Testis (tissue), 2 donors: ENCODE measurements at regions not wholly inside any gene's neighbourhood (a gene's known extent, or its start where the extent isn't known, plus 50 kb on each side); places are given as distances from the start of the nearest gene placed in this dataset.

ENCODE experiments used
- CTCF ChIP-seq, 3 experiments: fragments of 450-650 bp in 2 of 3; fragments of 200-600 bp in 1 of 3; sonication (generic) in 1 of 3; IDR thresholded peaks; one replicate each; pipeline ENCODE4 v1.5.1; 2016 to 2019; ENCODE audit warnings: antibody characterized with exemption in 3 of 3, mild to moderate bottlenecking in 2 of 3, moderate library complexity in 1 of 3
- POLR2A ChIP-seq: fragments of 450-650 bp; IDR thresholded peaks from one replicate; pipeline ENCODE4 v1.6.1; 2017; ENCODE audit warnings: antibody characterized with exemption, mild to moderate bottlenecking, moderate library complexity

GRCh38 chr7:1318051-1318450, 85.4 kb downstream of the UNCX start:
- TF ChIP-seq CTCF (IDR thresholded peaks at IDR 0.05) (no peak), POLR2A (no peak)
